Type B pancreatic cell (in vitro differentiated cells): ENCODE measurements at regions not wholly inside any gene's neighbourhood (a gene's known extent, or its start where the extent isn't known, plus 50 kb on each side); places are given as distances from the start of the nearest gene placed in this dataset.

Experiments used
- DNase-seq: peaks from one replicate; pipeline ENCODE4 v3.0.0; 2021; ENCODE audit warnings: mixed read lengths; ENCODE audit not compliant: unreplicated experiment; ENCODE audit errors: extremely low spot score
- H3K27ac Mint-ChIP-seq: 2 replicates; pipeline ENCODE4 v1.8.0; 2021; ENCODE audit warnings: mild to moderate bottlenecking, mixed read lengths
- H3K27me3 Mint-ChIP-seq: 2 replicates; pipeline ENCODE4 v1.8.0; 2021; ENCODE audit warnings: mixed read lengths
- H3K36me3 Mint-ChIP-seq: 2 replicates; pipeline ENCODE4 v1.8.0; 2021; ENCODE audit warnings: mixed read lengths
- H3K4me1 Mint-ChIP-seq: one replicate; pipeline ENCODE4 v1.8.0; 2021; ENCODE audit warnings: mixed read lengths; ENCODE audit not compliant: unreplicated experiment
- H3K4me3 Mint-ChIP-seq: 2 replicates; pipeline ENCODE4 v1.8.0; 2021; ENCODE audit warnings: mild to moderate bottlenecking, mixed read lengths
- H3K9me3 Mint-ChIP-seq: 2 replicates; pipeline ENCODE4 v1.8.0; 2021; ENCODE audit warnings: mixed read lengths
- CTCF ChIP-seq: fragments of 200-600 bp; sonication (generic); conservative IDR thresholded peaks from 2 replicates; pipeline ENCODE4 v1.5.0; 2021; ENCODE audit warnings: antibody characterized with exemption, mild to moderate bottlenecking

- Mint-ChIP-seq H3K27ac (no peak overlapping the region), H3K4me3 (no peak overlapping the region), H3K4me1 (no peaks in the 10 kb centered on the region), H3K9me3 (no peaks in the 10 kb centered on the region), H3K36me3 (no peaks in the 10 kb centered on the region), H3K27me3 (no peaks in the 10 kb centered on the region)
- TF ChIP-seq CTCF = no peak
- no peak for DNase-seq
Observed at GRCh38 chr11:13126430-13126829, 117.3 kb downstream of the RASSF10 start.

- DNase-seq = no peak
- Mint-ChIP-seq H3K36me3 (no peaks in the 10 kb centered on the region), H3K9me3 (no peaks in the 10 kb centered on the region), H3K27me3 (no peaks in the 10 kb centered on the region), H3K4me3 (no peak overlapping the region), H3K27ac (no peak overlapping the region), H3K4me1 (no peaks in the 10 kb centered on the region)
- no peak for TF ChIP-seq CTCF
Observed at GRCh38 chr11:13127161-13127560, 118.0 kb downstream of the RASSF10 start.

- H3K9me3 Mint-ChIP-seq = no peaks in the 10 kb centered on the region
- no peaks in the 10 kb centered on the region for H3K4me1 Mint-ChIP-seq
- no peaks in the 10 kb centered on the region for H3K36me3 Mint-ChIP-seq
- no peak for DNase-seq
- no peaks in the 10 kb centered on the region for H3K27me3 Mint-ChIP-seq
- H3K27ac Mint-ChIP-seq = no peak overlapping the region
- no peak for TF ChIP-seq CTCF
- H3K4me3 Mint-ChIP-seq = no peak overlapping the region
Observed at GRCh38 chr11:13128354-13128753, 119.2 kb downstream of the RASSF10 start.

- no peak overlapping the region for H3K4me3 Mint-ChIP-seq
- H3K27ac Mint-ChIP-seq = no peak overlapping the region
- no peak for DNase-seq
- H3K27me3 Mint-ChIP-seq = no peaks in the 10 kb centered on the region
- no peaks in the 10 kb centered on the region for H3K36me3 Mint-ChIP-seq
- peaks cover 21% of the 10 kb centered on the region for H3K4me1 Mint-ChIP-seq
- no peak for TF ChIP-seq CTCF
- peaks cover 6% of the 10 kb centered on the region for H3K9me3 Mint-ChIP-seq
Observed at GRCh38 chr11:13134066-13134465, 125.0 kb downstream of the RASSF10 start.

GRCh38 chr11:13134886-13135285 is 125.8 kb downstream of the RASSF10 start:
- Mint-ChIP-seq H3K4me3 (no peak overlapping the region), H3K9me3 (peaks cover 6% of the 10 kb centered on the region), H3K4me1 (peaks cover 23% of the 10 kb centered on the region), H3K27me3 (no peaks in the 10 kb centered on the region), H3K27ac (no peak overlapping the region), H3K36me3 (no peaks in the 10 kb centered on the region)
- no peak for DNase-seq
- no peak for TF ChIP-seq CTCF
